Neuronal stem cell (in vitro differentiated cells): ENCODE measurements at regions not wholly inside any gene's neighbourhood (a gene's known extent, or its start where the extent isn't known, plus 50 kb on each side); places are given as distances from the start of the nearest gene placed in this dataset.
A peak's percentile ranks its signal among the peaks of the same experiment; 100 is the strongest.

Source experiments
- DNase-seq: peaks from one replicate; pipeline ENCODE4 v3.0.0-alpha.2; 2013; ENCODE audit warnings: low spot score
- H2AFZ ChIP-seq: one replicate; pipeline ENCODE4 v1.6.1; 2013; ENCODE audit warnings: mild to moderate bottlenecking, low read length, inconsistent platforms
- H2AK5ac ChIP-seq: 2 replicates; pipeline ENCODE4 v1.6.1; 2013; ENCODE audit warnings: low read depth, mild to moderate bottlenecking, inconsistent platforms, low read length, moderate library complexity, mixed read lengths
- H2BK120ac ChIP-seq: 2 replicates; pipeline ENCODE4 v1.6.1; 2013; ENCODE audit warnings: low read depth, mild to moderate bottlenecking, inconsistent platforms, low read length, moderate library complexity, mixed read lengths
- H2BK12ac ChIP-seq: one replicate; pipeline ENCODE4 v1.6.1; 2013; ENCODE audit warnings: low read length, inconsistent platforms
- H2BK15ac ChIP-seq: 2 replicates; pipeline ENCODE4 v1.6.1; 2013; ENCODE audit warnings: mild to moderate bottlenecking, low read length, inconsistent platforms, mixed read lengths
- H2BK5ac ChIP-seq: one replicate; pipeline ENCODE4 v1.6.1; 2013; ENCODE audit warnings: inconsistent platforms, mild to moderate bottlenecking, low read length, moderate library complexity
- H3K14ac ChIP-seq: one replicate; pipeline ENCODE4 v1.6.1; 2013; ENCODE audit warnings: low read length, inconsistent platforms
- H3K18ac ChIP-seq: 2 replicates; pipeline ENCODE4 v1.6.1; 2013; ENCODE audit warnings: low read length, inconsistent platforms
- H3K23ac ChIP-seq: 2 replicates; pipeline ENCODE4 v1.6.1; 2013; ENCODE audit warnings: low read depth, mild to moderate bottlenecking, mixed read lengths, low read length, inconsistent platforms; ENCODE audit not compliant: poor library complexity
- H3K27ac ChIP-seq: replicated peaks from 3 replicates; pipeline ENCODE4 v1.5.1; 2013; ENCODE audit warnings: low read length, inconsistent platforms
- H3K27me3 ChIP-seq, 3 experiments: 2 replicates each; pipeline ENCODE4 v1.6.1; 2013; ENCODE audit warnings: low read length in 3 of 3, mild to moderate bottlenecking in 2 of 3, inconsistent platforms in 1 of 3, low read depth in 1 of 3, mixed read lengths in 1 of 3, moderate library complexity in 1 of 3; ENCODE audit not compliant: control insufficient read depth in 3 of 3, insufficient read depth in 3 of 3
- H3K36me3 ChIP-seq, 2 donors: replicated peaks in 1 of 2; 2 replicates each; pipeline ENCODE4 v1.6.1; 2013; ENCODE audit warnings: low read length in 2 of 2; ENCODE audit not compliant: control insufficient read depth in 2 of 2, insufficient read depth in 2 of 2
- H3K4ac ChIP-seq: 2 replicates; pipeline ENCODE4 v1.6.1; 2013; ENCODE audit warnings: inconsistent platforms, mild to moderate bottlenecking, low read length, moderate library complexity
- H3K4me1 ChIP-seq, 2 donors: 1 replicate in 1 of 2; 2 replicates in 1 of 2; pipeline ENCODE4 v1.6.1; 2013; ENCODE audit warnings: low read length in 2 of 2, low read depth in 1 of 2; ENCODE audit not compliant: control insufficient read depth in 2 of 2, insufficient read depth in 1 of 2
- H3K4me2 ChIP-seq: one replicate; pipeline ENCODE4 v1.6.1; 2013; ENCODE audit warnings: mild to moderate bottlenecking, low read length, inconsistent platforms; ENCODE audit not compliant: insufficient read depth, poor library complexity, severe bottlenecking
- H3K4me3 ChIP-seq, 2 donors: 2 replicates each; pipeline ENCODE4 v1.5.1; 2013; ENCODE audit warnings: low read length in 2 of 2, mild to moderate bottlenecking in 2 of 2, inconsistent platforms in 1 of 2, moderate library complexity in 1 of 2
- H3K79me1 ChIP-seq: one replicate; pipeline ENCODE4 v1.6.1; 2013; ENCODE audit warnings: low read depth, mild to moderate bottlenecking, inconsistent platforms, low read length, moderate library complexity
- H3K9ac ChIP-seq: one replicate; pipeline ENCODE4 v1.6.1; 2013; ENCODE audit warnings: mild to moderate bottlenecking, low read depth, low read length, inconsistent platforms; ENCODE audit not compliant: poor library complexity
- H3K9me3 ChIP-seq, 2 donors: replicated peaks in 1 of 2; 2 replicates each; pipeline versions ENCODE3 to v1.6.1; 2013; ENCODE audit warnings: low read length in 2 of 2, mild to moderate bottlenecking in 2 of 2, inconsistent platforms in 1 of 2, low read depth in 1 of 2, mixed read lengths in 1 of 2, moderate library complexity in 1 of 2; ENCODE audit not compliant: control insufficient read depth in 2 of 2, insufficient read depth in 1 of 2
- H4K8ac ChIP-seq: one replicate; pipeline ENCODE4 v1.6.1; 2013; ENCODE audit warnings: low read depth, mild to moderate bottlenecking, inconsistent platforms, low read length, moderate library complexity
- H4K91ac ChIP-seq: one replicate; pipeline ENCODE4 v1.6.1; 2013; ENCODE audit warnings: low read length, low read depth, mild to moderate bottlenecking, inconsistent platforms; ENCODE audit not compliant: poor library complexity
- WGBS, 2 donors: extraction: QIAGEN DNeasy Blood & Tissue Kit; methylation state at CpG; one replicate each; pipeline ENCODE4 v1.1.7; 2013; ENCODE audit warnings: missing lambda C conversion rate in 2 of 2, mixed read lengths in 1 of 2; ENCODE audit not compliant: insufficient read length in 2 of 2, insufficient replicate concordance in 1 of 2; ENCODE audit errors: extremely low coverage in 2 of 2; 5-methylcytosine and 5-hydroxymethylcytosine counted together

GRCh38 chr9:7592321-7593316 is 207.0 kb downstream of the DMAC1 start:
- no peak overlapping the region for H3K4me3 ChIP-seq
- H4K91ac ChIP-seq = no peak overlapping the region
- no peaks in the 10 kb centered on the region for H3K79me1 ChIP-seq
- H3K9me3 ChIP-seq = no peaks in the 10 kb centered on the region
- H3K18ac ChIP-seq = no peak overlapping the region
- no peak overlapping the region for H3K23ac ChIP-seq
- no peak overlapping the region for H3K4me2 ChIP-seq
- H2BK15ac ChIP-seq = no peak overlapping the region
- H3K4ac ChIP-seq = no peak overlapping the region
- H2AK5ac ChIP-seq = no peak overlapping the region
- no peak overlapping the region for H3K27ac ChIP-seq
- no peaks in the 10 kb centered on the region for H3K36me3 ChIP-seq
- H3K4me1 ChIP-seq = no peaks in the 10 kb centered on the region
- DNase-seq = no peak
- H3K27me3 ChIP-seq = no peaks in the 10 kb centered on the region
- no peak overlapping the region for H4K8ac ChIP-seq
- no peak overlapping the region for H2BK120ac ChIP-seq
- H2AFZ ChIP-seq = no peak overlapping the region
- H3K9ac ChIP-seq = no peak overlapping the region
- H3K14ac ChIP-seq = no peak overlapping the region
- no CpG with 5 or more reads among the region's 10 CpGs for WGBS, 2 donors
- no peak overlapping the region for H2BK5ac ChIP-seq
- no peak overlapping the region for H2BK12ac ChIP-seq

- H3K18ac ChIP-seq = no peak overlapping the region
- no peak overlapping the region for H2BK12ac ChIP-seq
- no peak overlapping the region for H4K91ac ChIP-seq
- H3K36me3 ChIP-seq = no peaks in the 10 kb centered on the region
- no peaks in the 10 kb centered on the region for H3K79me1 ChIP-seq
- no peak overlapping the region for H3K4ac ChIP-seq
- H2AK5ac ChIP-seq = no peak overlapping the region
- H3K4me2 ChIP-seq = no peak overlapping the region
- no peaks in the 10 kb centered on the region for H3K9me3 ChIP-seq
- H2BK5ac ChIP-seq = no peak overlapping the region
- H2BK15ac ChIP-seq = no peak overlapping the region
- H4K8ac ChIP-seq = no peak overlapping the region
- H2AFZ ChIP-seq = no peak overlapping the region
- H3K27me3 ChIP-seq = no peaks in the 10 kb centered on the region
- no peak overlapping the region for H3K4me3 ChIP-seq
- H3K23ac ChIP-seq = no peak overlapping the region
- DNase-seq = no peak
- H2BK120ac ChIP-seq = no peak overlapping the region
- no peak overlapping the region for H3K9ac ChIP-seq
- no CpG with 5 or more reads among the region's 2 CpGs for WGBS, 2 donors
- no peak overlapping the region for H3K14ac ChIP-seq
- no peaks in the 10 kb centered on the region for H3K4me1 ChIP-seq
- no peak overlapping the region for H3K27ac ChIP-seq
These were observed 208.1 kb downstream of the DMAC1 start for GRCh38 chr9:7591501-7591900.

DNA sequence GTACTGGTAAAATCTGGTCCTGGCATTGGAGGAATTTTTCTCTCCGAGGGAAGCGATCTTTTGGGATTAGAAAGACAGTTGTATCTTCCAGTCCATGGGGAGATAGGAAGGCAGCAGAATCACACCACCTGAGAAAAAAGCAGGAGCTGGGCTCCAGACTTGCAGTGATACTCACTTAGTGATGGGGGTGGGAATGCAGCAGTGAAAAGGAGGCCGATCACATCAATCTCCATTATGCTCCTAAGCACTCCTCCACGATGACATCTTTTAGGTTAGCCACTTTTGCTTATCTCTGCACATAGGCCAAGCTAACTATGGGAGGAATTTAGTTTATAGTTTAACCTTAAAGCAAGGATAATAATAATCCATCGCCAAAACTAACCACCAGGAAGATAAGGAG is 219.0 kb downstream of the DMAC1 start:
- Histone ChIP-seq H2BK5ac (no peak overlapping the region), H3K23ac (no peak overlapping the region), H3K27ac (no peak overlapping the region), H3K27me3 (no peaks in the 10 kb centered on the region), H3K36me3 (no peaks in the 10 kb centered on the region), H3K4me2 (no peak overlapping the region), H2BK12ac (no peak overlapping the region), H4K91ac (no peak overlapping the region), H3K14ac (no peak overlapping the region), H2AFZ (no peak overlapping the region), H3K4me1 (peaks cover 0 to 8% of the 10 kb centered on the region in 2 donors), H3K4ac (no peak overlapping the region), H2AK5ac (no peak overlapping the region), H3K79me1 (no peaks in the 10 kb centered on the region), H2BK15ac (no peak overlapping the region), H3K9ac (no peak overlapping the region), H2BK120ac (no peak overlapping the region), H3K9me3 (no peaks in the 10 kb centered on the region), H3K18ac (no peak overlapping the region), H4K8ac (no peak overlapping the region), H3K4me3 (no peak overlapping the region)
- WGBS, 2 donors = no CpG with 5 or more reads among the region's 5 CpGs
- DNase-seq = no peak

GRCh38 chr9:7579351-7579750 is 220.2 kb downstream of the DMAC1 start:
- no peak overlapping the region for H4K8ac ChIP-seq
- no peak overlapping the region for H3K4ac ChIP-seq
- H3K4me1 ChIP-seq = peaks cover 0 to 8% of the 10 kb centered on the region in 2 donors
- no peak overlapping the region for H2BK12ac ChIP-seq
- H3K79me1 ChIP-seq = no peaks in the 10 kb centered on the region
- no peaks in the 10 kb centered on the region for H3K9me3 ChIP-seq
- H3K36me3 ChIP-seq = no peaks in the 10 kb centered on the region
- no peak overlapping the region for H2AFZ ChIP-seq
- H3K4me3 ChIP-seq = no peak overlapping the region
- H3K14ac ChIP-seq = no peak overlapping the region
- DNase-seq = peak; percentile 20
- no peaks in the 10 kb centered on the region for H3K27me3 ChIP-seq
- no peak overlapping the region for H3K27ac ChIP-seq
- WGBS, 2 donors = no CpG with 5 or more reads among the region's 1 CpG
- H3K9ac ChIP-seq = no peak overlapping the region
- no peak overlapping the region for H2BK15ac ChIP-seq
- no peak overlapping the region for H3K18ac ChIP-seq
- no peak overlapping the region for H2BK5ac ChIP-seq
- no peak overlapping the region for H2AK5ac ChIP-seq
- H3K23ac ChIP-seq = no peak overlapping the region
- H3K4me2 ChIP-seq = no peak overlapping the region
- H4K91ac ChIP-seq = no peak overlapping the region
- no peak overlapping the region for H2BK120ac ChIP-seq
